NCI-H226 (cell line): ENCODE measurements at regions not wholly inside any gene's neighbourhood (a gene's known extent, or its start where the extent isn't known, plus 50 kb on each side); places are given as distances from the start of the nearest gene placed in this dataset.
"Not testable (repeated sequence)": the region's sequence is repeated elsewhere in the genome, so short reads cannot be mapped to it uniquely, and the experiment has no call there.

Source experiments
- DNase-seq: peaks from one replicate; pipeline ENCODE4 v3.0.0-alpha.2; 2015

GRCh38 chr1:166703141-166703540, 136.1 kb upstream of the POGK start:
- DNase-seq = no peak

- DNase-seq = no peak
Measured at GRCh38 chr1:166703726-166704462, 135.4 kb upstream of the POGK start.

GRCh38 chr1:166705376-166706289, 133.6 kb upstream of the POGK start:
- DNase-seq = no peak

- DNase-seq = no peak
Measured at GRCh38 chr1:166716620-166717019, 122.7 kb upstream of the POGK start.

GRCh38 chr1:166721145-166721544, 118.1 kb upstream of the POGK start:
- DNase-seq = no peak

- DNase-seq = no peak
Measured at GRCh38 chr1:166730299-166730888, 108.9 kb upstream of the POGK start.

- no peak for DNase-seq
Measured at GRCh38 chr1:166738140-166738539, 101.1 kb upstream of the POGK start.

- no peak for DNase-seq
Measured at GRCh38 chr1:166738873-166739272, 100.4 kb upstream of the POGK start.

- DNase-seq = no peak
Measured at GRCh38 chr1:166740668-166741276, 98.5 kb upstream of the POGK start.

- DNase-seq = no peak
Measured at GRCh38 chr1:166763318-166763717, 76.0 kb upstream of the POGK start.

- DNase-seq = no peak
Measured at GRCh38 chr1:166766942-166767341, 72.3 kb upstream of the POGK start.

GRCh38 chr1:166784646-166785045, 54.6 kb upstream of the POGK start:
- DNase-seq = not testable (repeated sequence)

- no peak for DNase-seq
Measured at GRCh38 chr1:166785987-166786386, 53.3 kb upstream of the POGK start.

GRCh38 chr1:166789286-166789685, 50.0 kb upstream of the POGK start:
- no peak for DNase-seq
